ENCODE measurements at regions not wholly inside any gene's neighbourhood (a gene's known extent, or its start where the extent isn't known, plus 50 kb on each side); places are given as distances from the start of the nearest gene placed in this dataset.
"Not testable (repeated sequence)": the region's sequence is repeated elsewhere in the genome, so short reads cannot be mapped to it uniquely, and the experiment has no call there.

DNA sequence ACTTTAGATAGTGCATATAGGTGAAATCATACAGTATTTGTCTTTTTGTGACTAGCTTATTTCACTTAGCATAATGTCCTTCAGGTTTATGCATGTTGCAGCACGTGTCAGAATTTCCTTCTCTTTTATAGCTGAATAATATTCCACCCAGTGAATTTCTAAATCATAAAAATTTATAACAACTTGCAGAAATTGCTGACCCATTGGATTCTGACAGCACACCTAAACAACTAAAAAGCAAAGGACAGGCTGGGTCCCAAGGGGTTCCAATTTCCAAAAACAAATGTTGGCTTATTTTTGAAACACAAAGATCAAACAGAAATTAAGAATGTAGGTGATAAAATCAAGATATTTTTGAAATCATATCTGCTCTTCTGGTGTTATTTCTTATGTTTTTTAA, 86.5 kb upstream of the ACKR3 start:
- Histone ChIP-seq H3K79me2 (ENCODE audit: control insufficient read depth, insufficient read depth, low read length, poor library complexity) (no peaks in the 10 kb centered on the region), H3K4me1 (ENCODE audit: control insufficient read depth in 1 of 2, insufficient read depth in 2 of 2, low read length in 2 of 2) (peaks cover 0 to 4% of the 10 kb centered on the region in 2 experiments), H3K23ac (ENCODE audit: low read length) (no peak overlapping the region), H2BK120ac (ENCODE audit: insufficient read depth, low read length, poor library complexity) (no peak overlapping the region), H4K8ac (ENCODE audit: low read depth, low read length) (no peak overlapping the region), H4K91ac (ENCODE audit: low read depth, low read length) (no peak overlapping the region), H3K4ac (ENCODE audit: low read depth, low read length) (no peak overlapping the region), H3K9me3 (ENCODE audit: insufficient read depth, low read depth, low read length) (peaks cover 3% of the 10 kb centered on the region), H3K18ac (ENCODE audit: low read length) (no peak overlapping the region), H4K12ac (ENCODE audit: low read depth, low read length) (no peak overlapping the region), H2AFZ (ENCODE audit: insufficient read depth, low read length, poor library complexity) (no peak overlapping the region), H3K9ac (ENCODE audit: low read length) (no peak overlapping the region), H3K36me3 (ENCODE audit: control insufficient read depth in 1 of 2, insufficient read depth in 2 of 2, low read length in 2 of 2) (peaks cover 3 to 7% of the 10 kb centered on the region in 2 experiments), H3K27ac (ENCODE audit: low read depth, low read length) (no peak overlapping the region), H3K79me1 (ENCODE audit: low read length) (no peaks in the 10 kb centered on the region), H3K14ac (ENCODE audit: low read length) (no peak overlapping the region), H2BK5ac (ENCODE audit: low read depth, low read length, poor library complexity) (no peak overlapping the region), H2AK5ac (ENCODE audit: low read length) (no peak overlapping the region), H3K4me2 (ENCODE audit: low read length) (no peak overlapping the region), H2BK12ac (ENCODE audit: low read length) (no peak overlapping the region), H3K27me3 (ENCODE audit: insufficient read depth, low read length) (no peaks in the 10 kb centered on the region), H3K4me3 (ENCODE audit: low read depth, low read length) (no peak overlapping the region)
- no peak for DNase-seq
- no CpG with 5 or more reads among the region's 1 CpG for WGBS (ENCODE audit: extremely low coverage, insufficient coverage, insufficient read length)

DNA sequence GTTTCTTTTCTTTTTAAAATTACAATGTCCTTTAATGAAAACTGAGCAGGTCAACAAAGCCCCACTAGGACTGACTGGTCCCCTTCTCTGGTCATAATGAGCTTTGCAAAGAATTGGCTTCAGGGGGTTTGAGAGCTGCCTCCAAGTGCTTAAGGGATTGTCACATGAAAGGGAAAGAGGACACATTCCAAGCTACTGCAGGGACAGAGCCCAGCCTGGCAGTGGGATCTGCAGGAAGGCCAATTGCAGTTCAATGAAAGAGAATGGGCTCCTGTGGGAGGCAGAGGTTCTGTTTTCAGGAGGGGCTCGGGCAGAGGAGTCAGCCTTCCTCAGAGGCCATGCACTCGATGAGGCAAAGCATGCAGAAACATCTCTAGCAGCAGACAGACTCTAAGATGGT, 84.1 kb upstream of the ACKR3 start:
- no peak overlapping the region for H2BK120ac ChIP-seq (ENCODE audit: insufficient read depth, low read length, poor library complexity)
- WGBS (ENCODE audit: extremely low coverage, insufficient coverage, insufficient read length) = no CpG with 5 or more reads among the region's 2 CpGs
- no peak overlapping the region for H3K14ac ChIP-seq (ENCODE audit: low read length)
- no peak overlapping the region for H3K4ac ChIP-seq (ENCODE audit: low read depth, low read length)
- no peak overlapping the region for H2BK12ac ChIP-seq (ENCODE audit: low read length)
- H3K9ac ChIP-seq (ENCODE audit: low read length) = no peak overlapping the region
- no peaks in the 10 kb centered on the region for H3K79me1 ChIP-seq (ENCODE audit: low read length)
- no peak overlapping the region for H3K18ac ChIP-seq (ENCODE audit: low read length)
- H3K23ac ChIP-seq (ENCODE audit: low read length) = no peak overlapping the region
- H3K79me2 ChIP-seq (ENCODE audit: control insufficient read depth, insufficient read depth, low read length, poor library complexity) = no peaks in the 10 kb centered on the region
- H3K27me3 ChIP-seq (ENCODE audit: insufficient read depth, low read length) = no peaks in the 10 kb centered on the region
- no peak overlapping the region for H4K8ac ChIP-seq (ENCODE audit: low read depth, low read length)
- no peak for DNase-seq
- no peak overlapping the region for H2BK5ac ChIP-seq (ENCODE audit: low read depth, low read length, poor library complexity)
- no peak overlapping the region for H3K27ac ChIP-seq (ENCODE audit: low read depth, low read length)
- no peak overlapping the region for H2AFZ ChIP-seq (ENCODE audit: insufficient read depth, low read length, poor library complexity)
- no peak overlapping the region for H4K91ac ChIP-seq (ENCODE audit: low read depth, low read length)
- peaks cover 2 to 8% of the 10 kb centered on the region in 2 experiments for H3K36me3 ChIP-seq (ENCODE audit: control insufficient read depth in 1 of 2, insufficient read depth in 2 of 2, low read length in 2 of 2)
- H3K4me2 ChIP-seq (ENCODE audit: low read length) = no peak overlapping the region
- H3K4me1 ChIP-seq (ENCODE audit: control insufficient read depth in 1 of 2, insufficient read depth in 2 of 2, low read length in 2 of 2) = peaks cover 0 to 4% of the 10 kb centered on the region in 2 experiments
- H4K12ac ChIP-seq (ENCODE audit: low read depth, low read length) = no peak overlapping the region
- no peak overlapping the region for H2AK5ac ChIP-seq (ENCODE audit: low read length)
- no peak overlapping the region for H3K4me3 ChIP-seq (ENCODE audit: low read depth, low read length)
- H3K9me3 ChIP-seq (ENCODE audit: insufficient read depth, low read depth, low read length) = peaks cover 3% of the 10 kb centered on the region

DNA sequence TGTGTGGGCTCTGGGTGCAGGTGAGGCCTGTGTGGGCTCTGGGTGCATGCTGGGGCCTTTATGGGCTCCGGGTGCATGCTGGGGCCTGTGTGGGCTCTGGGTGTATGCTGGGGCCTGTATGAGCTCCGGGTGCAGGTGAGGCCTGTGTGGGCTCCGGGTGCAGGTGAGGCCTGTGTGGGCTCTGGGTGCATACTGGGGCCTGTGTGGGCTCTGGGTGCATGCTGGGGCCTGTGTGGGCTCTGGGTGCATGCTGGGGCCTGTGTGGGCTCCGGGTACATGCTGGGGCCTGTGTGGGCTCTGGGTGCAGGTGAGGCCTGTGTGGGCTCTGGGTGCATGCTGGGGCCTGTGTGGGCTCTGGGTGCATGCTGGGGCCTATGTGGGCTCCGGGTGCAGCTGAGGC, 80.5 kb upstream of the ACKR3 start:
- not testable (repeated sequence) for H2BK12ac ChIP-seq (ENCODE audit: low read length); DNase-seq; H3K23ac ChIP-seq (ENCODE audit: low read length); H4K12ac ChIP-seq (ENCODE audit: low read depth, low read length); H4K91ac ChIP-seq (ENCODE audit: low read depth, low read length); H3K4me1 ChIP-seq (ENCODE audit: control insufficient read depth in 1 of 2, insufficient read depth in 2 of 2, low read length in 2 of 2); H3K4me3 ChIP-seq (ENCODE audit: low read depth, low read length); H3K79me2 ChIP-seq (ENCODE audit: control insufficient read depth, insufficient read depth, low read length, poor library complexity); H2BK5ac ChIP-seq (ENCODE audit: low read depth, low read length, poor library complexity); H3K9ac ChIP-seq (ENCODE audit: low read length); H4K8ac ChIP-seq (ENCODE audit: low read depth, low read length); H2BK120ac ChIP-seq (ENCODE audit: insufficient read depth, low read length, poor library complexity); H3K79me1 ChIP-seq (ENCODE audit: low read length); H3K18ac ChIP-seq (ENCODE audit: low read length); H2AK5ac ChIP-seq (ENCODE audit: low read length); H2AFZ ChIP-seq (ENCODE audit: insufficient read depth, low read length, poor library complexity); H3K27ac ChIP-seq (ENCODE audit: low read depth, low read length); H3K27me3 ChIP-seq (ENCODE audit: insufficient read depth, low read length); H3K4ac ChIP-seq (ENCODE audit: low read depth, low read length); H3K4me2 ChIP-seq (ENCODE audit: low read length); H3K9me3 ChIP-seq (ENCODE audit: insufficient read depth, low read depth, low read length); H3K14ac ChIP-seq (ENCODE audit: low read length)
- peaks cover 5 to 14% of the 10 kb centered on the region in 2 experiments for H3K36me3 ChIP-seq (ENCODE audit: control insufficient read depth in 1 of 2, insufficient read depth in 2 of 2, low read length in 2 of 2)
- WGBS (ENCODE audit: extremely low coverage, insufficient coverage, insufficient read length) = no CpG with 5 or more reads among the region's 5 CpGs

DNA sequence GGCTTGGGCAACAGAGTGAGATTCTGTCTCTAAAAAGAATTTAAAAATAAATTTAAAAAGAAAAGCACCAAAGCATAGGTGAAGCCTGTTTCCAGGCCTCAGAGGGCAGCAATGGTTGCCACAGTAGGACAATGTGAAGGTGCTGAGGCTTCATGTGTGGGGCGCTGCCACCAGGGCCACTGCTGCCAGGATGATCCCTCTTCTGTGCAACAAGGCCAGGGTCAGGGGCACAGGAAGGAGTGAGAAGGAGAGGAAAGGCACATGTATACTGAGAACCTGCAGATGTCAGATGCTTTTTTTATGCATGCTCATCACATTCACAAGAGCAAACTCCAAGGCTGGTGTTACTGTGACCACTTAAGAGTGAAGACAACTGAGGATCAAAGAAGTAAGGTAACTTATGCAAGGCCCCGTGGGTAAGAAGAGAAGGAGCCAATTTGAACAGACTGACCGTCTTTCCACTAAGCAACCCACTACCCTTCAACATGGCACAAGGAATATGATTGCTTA, 79.7 kb upstream of the ACKR3 start:
- WGBS (ENCODE audit: extremely low coverage, insufficient coverage, insufficient read length) = no CpG with 5 or more reads among the region's 3 CpGs
- no peak overlapping the region for H2AFZ ChIP-seq (ENCODE audit: insufficient read depth, low read length, poor library complexity)
- H3K9ac ChIP-seq (ENCODE audit: low read length) = no peak overlapping the region

More for the DNA sequence above, 79.7 kb upstream of the ACKR3 start:
- no peak overlapping the region for H4K12ac ChIP-seq (ENCODE audit: low read depth, low read length)
- peaks cover 0 to 4% of the 10 kb centered on the region in 2 experiments for H3K4me1 ChIP-seq (ENCODE audit: control insufficient read depth in 1 of 2, insufficient read depth in 2 of 2, low read length in 2 of 2)
- no peak overlapping the region for H2BK5ac ChIP-seq (ENCODE audit: low read depth, low read length, poor library complexity)
- H3K4me3 ChIP-seq (ENCODE audit: low read depth, low read length) = no peak overlapping the region
- H3K18ac ChIP-seq (ENCODE audit: low read length) = no peak overlapping the region
- H4K8ac ChIP-seq (ENCODE audit: low read depth, low read length) = no peak overlapping the region
- H2BK12ac ChIP-seq (ENCODE audit: low read length) = no peak overlapping the region
- no peak overlapping the region for H4K91ac ChIP-seq (ENCODE audit: low read depth, low read length)
- H3K9me3 ChIP-seq (ENCODE audit: insufficient read depth, low read depth, low read length) = peaks cover 4% of the 10 kb centered on the region
- H3K23ac ChIP-seq (ENCODE audit: low read length) = no peak overlapping the region
- no peak overlapping the region for H3K4ac ChIP-seq (ENCODE audit: low read depth, low read length)
- H3K14ac ChIP-seq (ENCODE audit: low read length) = no peak overlapping the region
- no peak overlapping the region for H3K4me2 ChIP-seq (ENCODE audit: low read length)
- H3K27ac ChIP-seq (ENCODE audit: low read depth, low read length) = no peak overlapping the region
- H3K27me3 ChIP-seq (ENCODE audit: insufficient read depth, low read length) = no peaks in the 10 kb centered on the region
- no peaks in the 10 kb centered on the region for H3K79me2 ChIP-seq (ENCODE audit: control insufficient read depth, insufficient read depth, low read length, poor library complexity)
- H2AK5ac ChIP-seq (ENCODE audit: low read length) = no peak overlapping the region
- no peak overlapping the region for H2BK120ac ChIP-seq (ENCODE audit: insufficient read depth, low read length, poor library complexity)
- peaks cover 5 to 14% of the 10 kb centered on the region in 2 experiments for H3K36me3 ChIP-seq (ENCODE audit: control insufficient read depth in 1 of 2, insufficient read depth in 2 of 2, low read length in 2 of 2)
- no peaks in the 10 kb centered on the region for H3K79me1 ChIP-seq (ENCODE audit: low read length)
- DNase-seq = no peak
